Spinal cord (tissue), 9 donors: ENCODE measurements at regions not wholly inside any gene's neighbourhood (a gene's known extent, or its start where the extent isn't known, plus 50 kb on each side); places are given as distances from the start of the nearest gene placed in this dataset.
"Not testable (repeated sequence)": the region's sequence is repeated elsewhere in the genome, so short reads cannot be mapped to it uniquely, and the experiment has no call there.

Source experiments
- DNase-seq, 6 donors: peaks; one replicate each; pipeline versions ENCODE4 v3.0.0 to v3.0.0-alpha.2; 2013 to 2015; ENCODE audit warnings: low spot score in 6 of 6, low read depth in 4 of 6
- H3K27ac ChIP-seq: one replicate; pipeline ENCODE4 v1.5.1; 2013; ENCODE audit warnings: low read depth, low read length, control low read depth
- H3K27me3 ChIP-seq: one replicate; pipeline ENCODE4 v1.6.1; 2013; ENCODE audit warnings: low read length; ENCODE audit not compliant: control insufficient read depth, insufficient read depth
- H3K36me3 ChIP-seq: one replicate; pipeline ENCODE4 v1.6.1; 2013; ENCODE audit warnings: low read length; ENCODE audit not compliant: control insufficient read depth, insufficient read depth
- H3K4me1 ChIP-seq: one replicate; pipeline ENCODE4 v1.6.1; 2013; ENCODE audit warnings: low read length; ENCODE audit not compliant: control insufficient read depth, insufficient read depth
- H3K4me3 ChIP-seq: one replicate; pipeline ENCODE4 v1.5.1; 2013; ENCODE audit warnings: low read depth, low read length, control low read depth
- H3K9me3 ChIP-seq: one replicate; pipeline ENCODE4 v1.6.1; 2013; ENCODE audit warnings: low read length; ENCODE audit not compliant: control insufficient read depth, insufficient read depth
- WGBS: methylation state at CpG from one replicate; pipeline ENCODE4 v1.1.5; 2013; ENCODE audit warnings: missing lambda C conversion rate; ENCODE audit not compliant: insufficient coverage; 5-methylcytosine and 5-hydroxymethylcytosine counted together
- donor health status: healthy.

- H3K36me3 ChIP-seq, result no peaks in the 10 kb centered on the region
- peak overlapping the region; percentile 10 for H3K27ac ChIP-seq
- no peaks in the 10 kb centered on the region for H3K9me3 ChIP-seq
- H3K27me3 ChIP-seq, result no peaks in the 10 kb centered on the region
- DNase-seq, result peak; percentile 59 to 97 (median 79)
- WGBS, result 0% methylated on average over 2 of the region's 8 CpGs
- H3K4me1 ChIP-seq, result no peaks in the 10 kb centered on the region
- H3K4me3 ChIP-seq, result no peak overlapping the region
These were observed 418.3 kb downstream of the OTOL1 start for GRCh38 chr3:161914703-161915417.

- Histone ChIP-seq H3K9me3 (no peaks in the 10 kb centered on the region), H3K4me3 (no peak overlapping the region), H3K36me3 (no peaks in the 10 kb centered on the region), H3K27ac (peak overlapping the region; percentile 10), H3K27me3 (no peaks in the 10 kb centered on the region), H3K4me1 (no peaks in the 10 kb centered on the region)
- peak in 3 of 6 donors; percentile 33 to 88 (median 70) for DNase-seq
- WGBS, result 23% methylated on average over 3 of the region's 4 CpGs
These were observed 418.8 kb downstream of the OTOL1 start for GRCh38 chr3:161915418-161915750.

DNA sequence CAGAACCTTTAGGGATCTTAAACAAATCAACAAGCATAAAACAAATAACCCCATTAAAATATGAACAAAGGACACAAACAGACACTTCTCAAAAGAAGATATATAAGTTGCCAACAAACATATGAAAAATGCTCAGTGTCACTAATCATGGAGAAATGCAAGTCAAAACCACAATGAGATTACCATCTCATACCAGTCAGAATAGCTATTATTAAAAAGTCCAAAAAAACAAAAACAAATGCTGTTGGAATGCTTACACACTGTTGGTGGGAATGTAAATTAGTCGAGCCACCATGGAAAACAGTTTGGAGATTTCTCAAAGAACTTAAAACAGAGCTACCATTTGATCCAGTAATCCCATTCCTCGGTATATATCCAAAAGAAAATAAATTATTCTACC lies 423.6 kb downstream of the OTOL1 start:
- no peaks in the 10 kb centered on the region for H3K36me3 ChIP-seq
- WGBS, result 100% methylated on average over 1 of the region's 2 CpGs
- H3K9me3 ChIP-seq, result no peaks in the 10 kb centered on the region
- no peaks in the 10 kb centered on the region for H3K4me1 ChIP-seq
- H3K4me3 ChIP-seq, result no peak overlapping the region
- DNase-seq, result no peak
- H3K27ac ChIP-seq, result no peak overlapping the region
- no peaks in the 10 kb centered on the region for H3K27me3 ChIP-seq

- Histone ChIP-seq H3K9me3 (no peaks in the 10 kb centered on the region), H3K4me1 (no peaks in the 10 kb centered on the region), H3K27me3 (no peaks in the 10 kb centered on the region), H3K36me3 (no peaks in the 10 kb centered on the region), H3K4me3 (no peak overlapping the region), H3K27ac (no peak overlapping the region)
- no CpG with 5 or more reads among the region's 2 CpGs for WGBS
- DNase-seq, result no peak
These were observed 429.2 kb downstream of the OTOL1 start for GRCh38 chr3:161925749-161926360.

GRCh38 chr3:161927131-161927530 lies 430.5 kb downstream of the OTOL1 start:
- Histone ChIP-seq H3K36me3 (no peaks in the 10 kb centered on the region), H3K4me3 (no peak overlapping the region), H3K4me1 (no peaks in the 10 kb centered on the region), H3K9me3 (no peaks in the 10 kb centered on the region), H3K27me3 (no peaks in the 10 kb centered on the region), H3K27ac (no peak overlapping the region)
- no peak for DNase-seq
- 78% methylated on average over 1 of the region's 1 CpG for WGBS

DNA sequence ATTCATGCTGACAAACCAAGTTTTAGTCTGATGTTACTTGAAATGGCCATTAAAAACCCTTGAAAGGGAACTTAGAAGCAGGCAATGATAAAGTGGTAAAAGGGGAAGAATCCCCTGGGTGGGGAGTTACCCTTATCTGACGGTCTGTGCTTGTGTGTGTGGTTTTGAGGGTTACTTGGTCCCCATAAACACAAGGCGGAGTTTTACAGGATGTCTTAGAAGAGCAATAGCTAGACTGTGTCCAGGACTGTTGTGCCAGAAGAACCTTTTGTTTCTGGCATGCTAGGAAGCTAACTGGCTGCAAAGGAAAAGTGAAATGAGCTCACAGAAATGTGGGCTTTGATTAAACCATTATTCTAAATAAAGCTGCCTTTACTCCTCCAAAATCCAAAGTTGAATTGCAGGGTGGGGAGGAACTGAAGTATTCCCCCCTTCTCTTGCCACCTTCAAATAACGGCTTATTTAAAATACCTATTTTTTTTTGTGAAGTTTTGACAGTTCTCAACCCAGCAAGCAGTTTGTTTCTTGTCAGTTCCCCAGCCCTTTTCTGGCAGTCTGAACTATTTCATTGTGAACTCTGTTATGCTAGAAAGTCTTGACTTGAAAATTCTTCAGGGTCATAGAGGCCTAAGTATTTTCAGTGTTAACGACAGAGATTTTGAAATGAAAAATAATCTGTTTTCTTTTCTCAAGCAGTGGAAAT lies 443.5 kb downstream of the OTOL1 start:
- 25% methylated on average over 2 of the region's 4 CpGs for WGBS
- H3K4me3 ChIP-seq, result no peak overlapping the region

DNA sequence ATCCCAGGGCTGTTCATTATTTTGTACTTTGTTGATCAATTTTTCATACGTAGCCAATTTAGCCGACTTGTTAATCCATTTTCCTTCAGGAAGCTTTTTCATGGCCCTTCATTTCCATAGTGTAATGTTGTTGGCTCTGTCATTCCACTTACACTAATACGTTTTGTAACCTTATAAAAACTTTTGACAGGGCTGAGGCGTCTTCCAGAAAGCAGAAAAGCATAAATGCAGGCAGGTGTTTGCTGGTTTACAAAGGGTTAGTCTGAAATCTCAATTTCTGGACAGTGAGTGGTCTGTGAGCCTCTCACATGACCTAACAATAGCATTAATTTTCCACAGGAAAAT lies 444.0 kb downstream of the OTOL1 start:
- Histone ChIP-seq H3K27me3 (no peaks in the 10 kb centered on the region), H3K4me1 (no peaks in the 10 kb centered on the region), H3K27ac (peak overlapping the region; percentile 54), H3K36me3 (no peaks in the 10 kb centered on the region), H3K9me3 (no peaks in the 10 kb centered on the region), H3K4me3 (no peak overlapping the region)
- no peak for DNase-seq
- 80% methylated on average over 1 of the region's 4 CpGs for WGBS

More for the DNA sequence above, 443.5 kb downstream of the OTOL1 start:
- H3K27me3 ChIP-seq, result no peaks in the 10 kb centered on the region
- H3K9me3 ChIP-seq, result no peaks in the 10 kb centered on the region
- H3K27ac ChIP-seq, result peak overlapping the region; percentile 54
- no peaks in the 10 kb centered on the region for H3K4me1 ChIP-seq
- DNase-seq, result peak in 2 of 6 donors; percentile 17 to 60
- H3K36me3 ChIP-seq, result no peaks in the 10 kb centered on the region

DNA sequence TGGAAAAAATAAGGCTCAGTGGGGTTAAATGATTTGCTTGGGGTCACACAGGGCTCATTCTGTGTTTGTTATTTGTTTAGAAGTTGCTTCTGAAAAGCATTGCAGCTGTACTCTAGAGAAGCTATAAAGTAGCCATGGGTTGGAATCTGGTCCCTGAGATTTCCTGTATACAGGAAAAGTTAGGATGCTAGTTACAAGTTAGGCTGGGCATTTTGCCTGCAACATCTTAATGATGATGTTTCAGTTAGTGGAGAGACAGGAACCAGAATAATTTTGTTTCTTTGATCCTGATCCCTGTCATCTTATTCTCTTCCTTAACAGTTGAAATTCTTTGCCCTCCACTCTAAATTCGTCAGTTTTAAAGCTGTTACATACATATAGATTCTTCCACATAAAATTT lies 445.3 kb downstream of the OTOL1 start:
- H3K36me3 ChIP-seq, result no peaks in the 10 kb centered on the region
- H3K27ac ChIP-seq, result no peak overlapping the region
- no peaks in the 10 kb centered on the region for H3K4me1 ChIP-seq
- WGBS, result no CpG with 5 or more reads among the region's 1 CpG
- no peak for DNase-seq
- H3K27me3 ChIP-seq, result no peaks in the 10 kb centered on the region
- H3K9me3 ChIP-seq, result no peaks in the 10 kb centered on the region
- no peak overlapping the region for H3K4me3 ChIP-seq

GRCh38 chr3:161943801-161944345 lies 447.3 kb downstream of the OTOL1 start:
- DNase-seq, H3K27ac ChIP-seq, H3K36me3 ChIP-seq, H3K4me3 ChIP-seq, H3K9me3 ChIP-seq, H3K4me1 ChIP-seq, H3K27me3 ChIP-seq: not testable (repeated sequence)
- 81% methylated on average over 5 of the region's 12 CpGs for WGBS
